ENCODE measurements at regions not wholly inside any gene's neighbourhood (a gene's known extent, or its start where the extent isn't known, plus 50 kb on each side); places are given as distances from the start of the nearest gene placed in this dataset.

DNA sequence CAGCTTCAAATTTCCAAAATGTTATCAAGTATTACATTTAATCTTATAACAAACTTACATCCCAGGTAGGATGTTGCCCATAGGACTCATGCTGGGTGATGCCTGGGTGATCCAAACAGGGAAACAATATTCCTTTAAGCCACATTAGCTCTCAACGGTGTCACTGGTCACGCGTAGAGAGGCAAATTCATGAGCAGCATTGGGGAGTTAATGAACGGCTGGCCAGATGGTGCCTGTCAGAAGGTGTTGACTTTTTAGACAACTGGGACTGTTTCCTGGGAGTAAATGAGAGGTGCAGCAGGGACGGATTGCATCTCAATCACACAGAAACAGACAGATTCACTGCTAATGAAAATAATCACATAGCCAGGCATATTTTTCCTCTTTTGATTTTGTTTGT lies 83.3 kb upstream of the ID4 start:
- no peaks in the 10 kb centered on the region for H3K9me3 ChIP-seq (ENCODE audit: control insufficient read depth, low read length)
- no peaks in the 10 kb centered on the region for H3K4me1 ChIP-seq
- TF ChIP-seq, protein P1, sequence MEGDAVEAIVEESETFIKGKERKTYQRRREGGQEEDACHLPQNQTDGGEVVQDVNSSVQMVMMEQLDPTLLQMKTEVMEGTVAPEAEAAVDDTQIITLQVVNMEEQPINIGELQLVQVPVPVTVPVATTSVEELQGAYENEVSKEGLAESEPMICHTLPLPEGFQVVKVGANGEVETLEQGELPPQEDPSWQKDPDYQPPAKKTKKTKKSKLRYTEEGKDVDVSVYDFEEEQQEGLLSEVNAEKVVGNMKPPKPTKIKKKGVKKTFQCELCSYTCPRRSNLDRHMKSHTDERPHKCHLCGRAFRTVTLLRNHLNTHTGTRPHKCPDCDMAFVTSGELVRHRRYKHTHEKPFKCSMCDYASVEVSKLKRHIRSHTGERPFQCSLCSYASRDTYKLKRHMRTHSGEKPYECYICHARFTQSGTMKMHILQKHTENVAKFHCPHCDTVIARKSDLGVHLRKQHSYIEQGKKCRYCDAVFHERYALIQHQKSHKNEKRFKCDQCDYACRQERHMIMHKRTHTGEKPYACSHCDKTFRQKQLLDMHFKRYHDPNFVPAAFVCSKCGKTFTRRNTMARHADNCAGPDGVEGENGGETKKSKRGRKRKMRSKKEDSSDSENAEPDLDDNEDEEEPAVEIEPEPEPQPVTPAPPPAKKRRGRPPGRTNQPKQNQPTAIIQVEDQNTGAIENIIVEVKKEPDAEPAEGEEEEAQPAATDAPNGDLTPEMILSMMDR (IDR thresholded peaks at IDR 0.05) = no peak
- H3K9ac ChIP-seq = no peak overlapping the region
- no peaks in the 10 kb centered on the region for H3K79me2 ChIP-seq
- H3K4me2 ChIP-seq (ENCODE audit: low read length) = no peak overlapping the region
- H2AFZ ChIP-seq = no peak overlapping the region
- no peaks in the 10 kb centered on the region for H3K27me3 ChIP-seq (ENCODE audit: control insufficient read depth, insufficient read depth, low read length)
- no peak overlapping the region for H3K27ac ChIP-seq
- H3K4me3 ChIP-seq (ENCODE audit: low read depth, low read length) = no peak overlapping the region
- no peaks in the 10 kb centered on the region for H3K36me3 ChIP-seq (ENCODE audit: control insufficient read depth, insufficient read depth, low read length)

DNA sequence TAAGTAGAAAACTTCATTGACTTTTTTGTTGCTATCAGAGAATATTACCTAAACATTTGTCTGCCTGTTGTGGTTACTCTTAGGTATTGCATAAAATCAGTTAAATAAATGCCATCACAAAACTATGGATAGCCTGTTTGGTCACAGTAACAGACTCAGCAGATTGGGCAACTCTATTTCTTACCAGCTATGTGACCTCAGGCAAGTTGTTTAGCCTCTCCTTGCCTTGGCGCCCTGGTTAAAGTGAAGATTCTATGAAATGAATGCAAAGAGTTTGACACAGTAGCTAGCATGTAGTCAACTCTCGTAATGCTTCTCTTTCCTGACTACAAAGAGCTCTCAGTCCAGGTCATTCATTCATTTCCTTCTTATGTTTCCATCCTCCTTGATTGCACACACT lies 82.5 kb upstream of the ID4 start:
- Histone ChIP-seq H2AFZ (no peak overlapping the region), H3K36me3 (ENCODE audit: control insufficient read depth, insufficient read depth, low read length) (no peaks in the 10 kb centered on the region), H3K27me3 (ENCODE audit: control insufficient read depth, insufficient read depth, low read length) (no peaks in the 10 kb centered on the region), H3K79me2 (no peaks in the 10 kb centered on the region), H3K4me3 (ENCODE audit: low read depth, low read length) (no peak overlapping the region), H3K4me1 (no peaks in the 10 kb centered on the region), H3K4me2 (ENCODE audit: low read length) (no peak overlapping the region), H3K9ac (no peak overlapping the region), H3K27ac (no peak overlapping the region), H3K9me3 (ENCODE audit: control insufficient read depth, low read length) (no peaks in the 10 kb centered on the region)
- TF ChIP-seq, protein P1 (IDR thresholded peaks at IDR 0.05) = no peak

DNA sequence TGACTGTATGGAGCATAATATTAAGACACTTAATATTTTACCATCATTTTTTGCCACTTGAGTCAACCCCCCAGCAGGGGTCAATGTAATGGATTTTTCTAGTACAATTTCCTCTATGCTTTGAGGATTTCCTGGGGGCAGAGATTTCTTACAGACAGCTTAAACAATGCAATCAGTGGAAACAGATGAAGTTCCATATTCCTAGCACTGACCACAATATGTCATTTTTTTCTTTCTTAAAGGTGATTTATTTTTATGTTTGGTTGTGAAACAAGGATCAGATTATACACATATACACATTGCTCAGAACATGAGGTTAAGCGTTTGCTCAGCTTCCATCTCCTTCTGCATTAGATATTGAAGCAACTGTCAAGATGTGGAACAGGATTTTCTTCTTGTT lies 82.0 kb upstream of the ID4 start:
- Histone ChIP-seq H3K4me2 (ENCODE audit: low read length) (no peak overlapping the region), H3K9ac (no peak overlapping the region), H3K27me3 (ENCODE audit: control insufficient read depth, insufficient read depth, low read length) (no peaks in the 10 kb centered on the region), H3K9me3 (ENCODE audit: control insufficient read depth, low read length) (no peaks in the 10 kb centered on the region), H3K4me3 (ENCODE audit: low read depth, low read length) (no peak overlapping the region), H3K27ac (no peak overlapping the region), H3K36me3 (ENCODE audit: control insufficient read depth, insufficient read depth, low read length) (no peaks in the 10 kb centered on the region), H3K4me1 (no peaks in the 10 kb centered on the region), H3K79me2 (no peaks in the 10 kb centered on the region), H2AFZ (no peak overlapping the region)
- TF ChIP-seq, protein P1 (IDR thresholded peaks at IDR 0.05) = no peak

DNA sequence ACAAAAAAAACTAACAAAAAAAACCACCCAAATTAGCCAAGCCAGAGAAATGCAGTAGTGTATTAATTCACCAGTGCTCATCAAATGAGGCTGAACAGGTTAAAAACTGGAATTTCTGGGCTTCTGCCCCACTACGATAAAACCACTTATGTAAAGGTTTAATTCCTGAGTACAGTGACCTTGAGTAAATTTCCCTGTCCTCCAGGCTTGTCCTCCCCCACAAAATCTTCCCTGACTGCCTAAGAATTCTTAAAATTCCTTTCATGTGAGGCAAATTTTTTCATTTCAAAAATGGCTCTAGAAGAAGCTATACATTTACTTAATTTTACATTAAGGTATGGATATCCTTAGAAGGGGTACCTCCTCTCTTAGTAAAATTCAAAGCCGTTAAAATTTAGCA lies 80.1 kb upstream of the ID4 start:
- no peaks in the 10 kb centered on the region for H3K79me2 ChIP-seq
- no peaks in the 10 kb centered on the region for H3K9me3 ChIP-seq (ENCODE audit: control insufficient read depth, low read length)
- H3K4me1 ChIP-seq = no peaks in the 10 kb centered on the region
- no peaks in the 10 kb centered on the region for H3K27me3 ChIP-seq (ENCODE audit: control insufficient read depth, insufficient read depth, low read length)
- no peak overlapping the region for H3K4me2 ChIP-seq (ENCODE audit: low read length)
- H3K36me3 ChIP-seq (ENCODE audit: control insufficient read depth, insufficient read depth, low read length) = no peaks in the 10 kb centered on the region
- TF ChIP-seq, protein P1 (IDR thresholded peaks at IDR 0.05) = no peak
- no peak overlapping the region for H3K9ac ChIP-seq
- H3K27ac ChIP-seq = no peak overlapping the region
- no peak overlapping the region for H2AFZ ChIP-seq
- H3K4me3 ChIP-seq (ENCODE audit: low read depth, low read length) = no peak overlapping the region

DNA sequence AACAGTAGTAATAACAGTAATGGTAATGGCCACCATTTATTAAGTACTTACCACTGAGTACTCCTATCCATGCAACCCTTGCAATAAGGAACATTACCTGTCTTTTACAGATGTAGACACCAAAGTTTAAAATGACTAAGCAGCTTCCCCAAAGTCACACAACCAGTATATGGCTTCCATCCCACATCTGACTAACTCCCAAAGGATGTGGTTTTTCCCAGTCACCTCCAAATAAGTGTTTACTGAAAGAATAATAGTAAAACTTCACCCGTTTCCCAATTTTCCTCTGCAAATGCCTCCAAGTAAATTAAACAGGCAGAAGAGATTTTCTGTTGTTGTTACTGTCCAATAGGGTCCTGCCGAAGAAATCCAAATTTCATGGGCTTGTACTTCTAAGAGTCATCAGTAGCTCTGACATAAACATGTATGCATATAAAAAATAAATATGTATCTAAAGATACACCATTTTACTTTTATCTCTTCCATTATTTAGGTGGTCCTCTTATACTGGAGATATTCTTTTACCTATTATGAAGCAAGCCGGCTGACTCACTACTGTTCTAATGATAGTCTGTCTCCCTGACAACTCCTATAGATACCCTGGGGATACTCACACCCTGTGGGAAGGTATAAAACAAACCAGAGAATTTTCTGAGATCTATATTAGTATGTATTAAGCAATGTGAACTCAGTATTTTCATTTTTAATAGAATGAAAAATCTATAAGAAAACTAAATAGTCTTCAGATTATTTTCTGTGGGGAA lies 77.9 kb upstream of the ID4 start:
- Histone ChIP-seq H3K4me3 (ENCODE audit: low read depth, low read length) (no peak overlapping the region), H2AFZ (no peak overlapping the region), H3K4me2 (ENCODE audit: low read length) (no peak overlapping the region), H3K27me3 (ENCODE audit: control insufficient read depth, insufficient read depth, low read length) (no peaks in the 10 kb centered on the region), H3K27ac (no peak overlapping the region), H3K9me3 (ENCODE audit: control insufficient read depth, low read length) (no peaks in the 10 kb centered on the region), H3K79me2 (no peaks in the 10 kb centered on the region), H3K9ac (no peak overlapping the region), H3K4me1 (no peaks in the 10 kb centered on the region), H3K36me3 (ENCODE audit: control insufficient read depth, insufficient read depth, low read length) (no peaks in the 10 kb centered on the region)
- TF ChIP-seq, protein P1 (IDR thresholded peaks at IDR 0.05) = no peak

Measured in parathyroid adenoma (tissue), 2 donors.